GM08714 (cell line): ENCODE measurements at regions not wholly inside any gene's neighbourhood (a gene's known extent, or its start where the extent isn't known, plus 50 kb on each side); places are given as distances from the start of the nearest gene placed in this dataset.

Experiments used
- H3K4me3 ChIP-seq: fragments of 200-500 bp; sonication (Bioruptor generic); 2 replicates; pipeline ENCODE4 v1.5.1; 2014; ENCODE audit warnings: mild to moderate bottlenecking, low read length, inconsistent platforms
- ZNF274 ChIP-seq: IDR thresholded peaks from 2 replicates; pipeline ENCODE4 v1.6.1; 2012; ENCODE audit warnings: mild to moderate bottlenecking, low read depth, low read length

DNA sequence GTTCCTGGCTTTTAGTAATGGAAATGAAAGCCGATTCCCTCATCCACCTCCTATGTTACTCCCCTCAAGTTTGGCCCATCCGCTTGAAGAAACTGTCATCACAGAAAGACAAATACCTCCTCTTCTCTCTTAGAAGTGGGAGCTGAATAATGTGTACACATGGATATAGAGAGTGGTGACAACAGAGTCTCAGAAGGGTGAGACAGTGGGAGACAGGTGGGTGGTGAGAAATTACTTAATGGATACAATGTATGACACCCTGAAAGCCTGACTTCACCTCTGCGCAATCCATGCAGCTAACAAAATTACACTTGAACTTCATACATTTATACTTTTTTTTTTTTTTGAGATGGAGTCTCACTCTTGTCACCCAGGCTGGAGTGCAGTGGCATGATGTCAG is 217.5 kb downstream of the SKIDA1 start:
- TF ChIP-seq ZNF274 = no peak
- no peak overlapping the region for H3K4me3 ChIP-seq

DNA sequence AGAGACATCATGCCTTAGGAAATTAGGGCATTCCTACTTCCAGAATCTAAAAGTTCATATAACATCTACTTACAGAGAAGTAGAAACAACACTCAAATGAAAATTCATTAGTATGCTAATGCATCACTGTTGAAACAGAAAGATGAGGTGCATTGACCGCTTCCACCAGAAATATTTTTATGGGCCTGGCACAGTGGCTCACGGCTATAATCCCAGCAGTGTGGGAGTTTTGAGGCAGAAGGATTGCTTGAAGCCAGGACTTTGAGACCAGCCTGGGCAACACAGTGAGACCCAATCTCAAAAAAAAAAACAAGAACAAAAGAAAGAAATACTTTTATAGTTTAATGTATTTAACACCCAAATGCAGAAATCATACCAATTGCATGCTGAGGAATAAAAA is 220.9 kb downstream of the SKIDA1 start:
- TF ChIP-seq ZNF274 = no peak
- no peak overlapping the region for H3K4me3 ChIP-seq

DNA sequence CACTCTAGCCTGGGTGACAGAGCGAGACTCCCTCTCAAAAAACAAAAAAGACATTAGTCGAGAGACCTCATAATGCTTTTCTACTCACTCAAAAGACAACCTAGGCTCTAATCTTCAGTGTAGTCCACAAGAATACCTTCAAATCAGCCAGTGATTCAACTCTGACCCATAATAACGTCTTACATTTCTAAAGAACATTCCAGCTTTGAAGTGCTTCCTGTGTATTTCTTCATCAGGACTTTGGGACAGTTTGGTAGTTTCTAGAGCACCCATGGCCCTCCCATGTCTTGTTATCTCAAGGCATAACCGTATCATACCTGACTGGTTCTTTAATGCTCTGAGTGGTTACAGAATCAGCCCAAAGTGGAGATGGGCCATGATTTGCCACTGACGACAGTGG is 221.3 kb downstream of the SKIDA1 start:
- no peak for TF ChIP-seq ZNF274
- no peak overlapping the region for H3K4me3 ChIP-seq

DNA sequence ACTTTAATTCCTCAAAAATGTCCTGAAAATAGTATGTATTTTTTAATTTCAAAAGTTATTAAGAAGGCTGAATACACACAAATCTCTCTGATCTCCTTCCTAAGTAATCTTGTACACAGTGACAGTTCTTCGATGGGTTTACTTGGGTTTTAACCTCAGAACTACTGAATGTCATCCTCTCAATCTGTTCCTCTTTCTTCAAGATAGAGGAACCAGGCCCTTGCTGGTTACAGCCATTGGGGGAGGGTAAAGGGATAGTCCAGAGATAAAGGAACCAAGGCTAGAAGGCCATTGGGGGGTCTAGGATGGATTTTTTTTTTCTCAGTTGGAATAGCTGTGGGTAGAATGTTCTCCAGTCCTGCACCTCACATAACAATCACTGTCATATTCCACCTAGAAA is 224.9 kb downstream of the SKIDA1 start:
- TF ChIP-seq ZNF274 = no peak
- no peak overlapping the region for H3K4me3 ChIP-seq

DNA sequence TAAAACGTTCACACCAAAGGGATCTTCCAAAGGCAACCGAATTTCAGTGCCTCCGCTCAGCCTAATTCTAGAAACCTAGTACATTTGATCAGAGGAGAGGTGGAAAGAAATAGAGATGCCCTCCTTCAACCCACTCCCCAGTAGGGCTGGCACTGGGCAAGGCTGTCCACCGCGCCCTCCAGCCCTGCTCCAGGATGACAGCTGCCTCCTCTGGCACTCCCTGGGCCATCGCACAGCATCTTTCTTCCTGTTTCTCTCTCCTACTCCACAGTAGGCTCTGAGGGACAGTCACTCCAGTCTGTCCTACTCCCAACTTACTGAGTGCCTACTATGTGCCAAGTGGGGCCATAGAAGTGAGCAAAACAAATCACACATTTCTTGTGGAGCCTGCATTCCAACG is 226.2 kb downstream of the SKIDA1 start:
- H3K4me3 ChIP-seq = no peak overlapping the region
- TF ChIP-seq ZNF274 = no peak

DNA sequence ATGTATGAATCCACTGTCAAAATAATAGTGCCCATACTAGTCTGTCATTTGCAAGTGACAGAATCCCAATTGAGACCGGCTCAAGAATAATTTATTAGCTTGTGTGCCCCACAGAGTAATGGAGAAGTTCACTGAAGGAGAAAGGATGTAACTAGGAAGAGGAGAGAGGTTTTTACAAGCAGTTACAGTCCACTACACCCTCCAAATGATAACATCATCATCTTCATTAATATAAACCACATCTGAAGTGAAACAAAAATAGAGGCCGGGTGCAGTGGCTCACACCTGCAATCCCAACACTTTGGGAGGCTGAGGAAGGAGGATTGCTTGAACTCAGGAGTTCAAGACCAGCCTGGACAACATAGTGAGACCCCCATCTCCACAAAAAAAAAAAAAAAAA is 226.8 kb downstream of the SKIDA1 start:
- H3K4me3 ChIP-seq = no peak overlapping the region
- no peak for TF ChIP-seq ZNF274

DNA sequence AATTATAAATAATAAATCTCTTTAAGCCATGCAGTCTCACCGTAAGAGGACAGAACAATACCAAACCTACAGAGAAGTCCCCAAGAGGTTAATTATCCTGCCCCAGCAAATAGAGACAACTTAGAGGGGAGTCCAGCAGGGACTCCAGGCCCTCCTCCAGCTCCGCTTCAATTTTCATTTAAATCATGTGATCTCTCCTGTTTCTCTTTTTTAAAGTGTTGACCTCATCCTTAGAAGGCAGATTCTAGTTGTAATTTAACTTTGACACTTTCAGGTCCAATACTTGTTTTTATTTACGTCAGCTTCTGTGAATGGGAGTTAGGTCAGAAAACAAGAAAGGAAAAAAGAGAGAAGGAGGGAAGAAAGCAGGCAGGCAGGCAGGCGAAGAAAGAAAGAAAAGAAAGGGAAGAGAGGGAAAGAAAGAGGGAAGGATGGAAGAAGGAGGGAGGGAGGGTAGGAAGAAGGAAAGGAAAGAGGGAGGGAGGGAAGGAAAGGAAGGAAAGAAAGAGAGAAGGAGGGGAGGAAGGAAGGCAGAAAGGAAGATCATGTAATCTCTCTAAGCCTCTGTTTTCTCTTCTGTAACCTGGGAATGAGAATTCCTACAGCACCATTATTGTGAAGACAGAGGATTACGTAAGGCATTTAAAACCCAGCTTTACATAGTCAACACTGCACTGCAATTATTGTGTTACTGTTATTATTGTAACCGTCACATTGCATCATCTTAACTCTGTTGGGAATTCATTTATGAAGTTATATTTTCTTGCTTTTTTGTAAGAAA is 227.7 kb downstream of the SKIDA1 start:
- no peak for TF ChIP-seq ZNF274

DNA sequence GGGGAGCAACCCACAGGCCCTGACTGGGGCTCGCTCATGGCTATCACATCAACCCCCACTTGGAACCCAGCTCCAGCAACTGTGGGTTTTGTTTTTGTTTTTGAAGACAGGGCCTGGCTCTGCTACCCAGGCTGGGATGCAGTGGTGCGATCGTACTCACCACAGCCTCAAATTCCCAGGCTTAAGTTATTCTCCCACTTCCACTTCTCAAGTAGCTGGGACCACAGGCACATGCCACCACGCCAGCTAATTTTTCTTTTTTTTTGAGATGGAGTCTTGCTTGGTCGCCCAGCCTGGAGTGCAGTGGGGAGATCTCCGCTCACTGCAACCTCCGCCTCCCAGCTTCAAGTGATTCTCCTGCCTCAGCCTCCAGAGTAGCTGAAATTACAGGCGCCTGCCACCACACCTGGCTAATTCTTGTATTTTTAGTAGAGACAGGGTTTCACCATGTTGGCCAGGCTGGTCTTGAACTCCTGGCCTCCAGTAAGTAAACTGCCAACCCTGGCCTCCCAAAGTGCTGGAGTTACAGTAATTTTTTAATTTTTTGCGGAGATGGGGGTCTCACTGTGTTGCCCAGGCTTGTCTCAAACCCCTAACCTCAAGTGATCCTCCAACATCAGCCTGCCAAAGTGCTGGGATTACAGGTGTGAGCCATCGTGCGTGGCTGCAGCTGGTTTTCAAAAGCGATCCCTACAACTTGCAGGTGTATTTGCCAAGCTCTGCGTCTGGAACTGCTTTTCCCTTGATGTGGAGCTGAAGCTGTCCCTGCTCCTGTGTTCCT is 228.7 kb downstream of the SKIDA1 start:
- TF ChIP-seq ZNF274 = no peak
- H3K4me3 ChIP-seq = no peak overlapping the region

More for the DNA sequence above, 227.7 kb downstream of the SKIDA1 start:
- no peak overlapping the region for H3K4me3 ChIP-seq

DNA sequence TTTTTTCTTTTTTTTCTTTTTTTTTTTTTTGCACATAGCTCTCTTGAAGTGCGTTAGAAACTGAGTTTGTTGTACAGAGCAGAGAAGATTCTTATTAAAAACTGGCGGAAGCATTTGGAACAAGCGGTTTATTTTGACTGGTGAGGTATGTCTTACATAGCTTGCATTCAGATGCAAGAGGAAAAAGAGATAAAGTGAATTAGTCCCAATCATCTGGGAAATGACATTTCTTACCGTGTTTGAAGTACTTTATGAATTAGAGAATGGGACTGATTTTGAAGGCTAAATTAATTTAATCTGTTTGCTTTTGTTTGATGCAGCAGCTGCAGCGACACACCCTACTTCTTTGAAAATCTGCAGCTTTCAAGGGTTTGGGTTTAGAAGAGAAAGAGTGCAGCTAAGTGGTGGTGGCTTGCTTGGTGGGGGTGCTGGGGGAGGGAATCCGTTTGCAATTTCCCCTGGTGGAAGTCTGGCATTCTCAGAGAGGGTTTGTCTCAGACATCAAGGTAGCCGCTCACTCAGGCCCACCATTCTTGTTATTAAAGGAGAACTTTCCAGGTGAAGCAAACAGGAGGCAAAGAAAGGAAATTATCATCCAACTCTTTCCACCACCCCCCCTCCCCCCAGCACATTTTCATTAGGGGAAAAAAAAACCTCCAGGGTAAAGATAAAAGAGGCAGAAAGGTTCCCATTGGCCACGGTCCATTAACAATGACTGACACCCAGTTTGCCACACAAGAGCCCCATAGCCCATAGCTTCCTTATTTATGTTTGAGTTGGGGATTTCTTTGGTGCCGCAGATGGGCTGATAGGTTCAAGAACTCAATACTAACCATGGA is 231.7 kb downstream of the SKIDA1 start:
- H3K4me3 ChIP-seq = no peak overlapping the region
- no peak for TF ChIP-seq ZNF274

DNA sequence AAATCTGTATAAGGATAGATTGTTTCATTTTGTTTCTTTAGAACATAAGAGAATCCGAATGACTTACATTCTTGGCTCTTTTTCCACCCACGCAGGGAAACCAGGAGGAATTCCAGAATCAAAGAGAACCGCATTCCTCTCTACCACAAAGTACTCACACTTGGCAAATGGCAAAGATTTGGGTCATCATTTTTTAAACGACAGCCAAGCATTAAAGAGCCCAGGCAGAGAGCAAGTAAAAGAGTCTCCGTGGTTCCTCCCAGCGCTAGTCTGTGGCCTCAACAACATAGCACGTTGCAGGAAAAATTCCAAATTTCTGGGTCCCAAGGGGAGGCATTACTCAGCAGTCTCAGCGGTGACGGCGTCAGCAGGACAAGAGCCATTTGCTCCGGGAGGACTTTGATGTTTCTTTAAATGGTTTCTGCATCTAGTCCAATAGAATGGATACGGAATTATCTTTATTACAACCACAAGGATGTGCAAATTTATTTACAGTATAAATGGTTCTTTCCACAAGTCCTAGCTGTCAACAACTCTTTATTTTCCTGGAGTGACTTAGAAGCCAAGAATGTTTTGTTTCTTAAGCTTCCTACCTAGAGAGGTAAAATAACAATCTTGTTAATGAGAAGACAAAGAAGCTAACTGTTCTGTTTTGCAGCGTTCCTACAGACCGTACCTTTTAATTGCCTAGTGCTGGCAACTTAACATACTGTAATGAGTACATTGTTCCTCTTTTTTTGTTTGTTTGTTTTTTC is 232.5 kb downstream of the SKIDA1 start:
- TF ChIP-seq ZNF274 = no peak
- H3K4me3 ChIP-seq = no peak overlapping the region

DNA sequence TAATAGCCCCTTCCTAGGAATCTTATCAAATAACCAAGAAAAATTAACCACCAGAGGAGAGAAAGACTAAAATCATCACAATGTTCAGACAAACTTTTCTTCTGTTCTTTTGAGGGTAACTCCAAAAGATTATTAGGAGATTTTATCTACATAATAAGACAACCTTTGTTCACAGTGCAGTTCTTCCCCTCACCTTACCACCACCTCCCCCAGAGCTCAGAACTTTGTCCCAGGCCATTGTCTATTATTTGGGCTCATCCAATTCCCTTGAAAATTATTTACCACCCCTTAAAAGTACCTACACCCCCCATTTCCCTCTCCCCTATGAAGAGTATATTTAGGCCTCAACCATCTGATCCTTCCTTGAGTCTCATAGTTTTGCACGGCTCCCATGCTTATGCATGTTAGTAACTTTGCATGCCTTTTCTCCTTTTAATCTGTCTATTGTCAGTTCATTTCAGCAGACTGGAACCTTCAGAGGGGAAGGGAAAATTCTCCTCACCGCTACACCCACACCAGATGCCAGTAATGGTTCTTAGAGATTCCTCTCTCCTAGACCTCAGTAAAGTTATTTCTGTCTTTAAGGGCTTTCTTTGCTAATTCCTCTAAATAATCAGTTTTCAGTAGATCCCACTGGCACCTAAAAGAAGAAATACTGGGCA is 234.9 kb downstream of the SKIDA1 start:
- H3K4me3 ChIP-seq = no peak overlapping the region
- TF ChIP-seq ZNF274 = no peak

DNA sequence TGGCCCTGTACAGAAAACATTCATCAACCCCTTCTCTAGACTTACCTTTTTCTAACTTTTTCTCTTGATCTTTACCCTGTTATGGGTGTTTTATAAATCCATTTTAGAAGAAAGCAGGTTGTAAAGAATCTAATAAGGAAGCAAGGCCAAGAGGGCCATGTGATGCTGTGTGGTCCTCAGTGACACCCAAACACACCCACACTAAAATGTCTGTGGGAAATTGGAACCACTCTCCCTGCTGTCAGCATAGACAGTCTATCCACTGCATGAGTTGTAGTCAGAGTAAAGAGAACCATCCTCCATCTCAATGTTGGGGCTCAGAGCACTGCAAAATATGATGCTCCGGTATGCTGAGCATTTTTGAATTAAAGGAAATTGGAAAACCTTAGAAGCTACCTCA is 235.5 kb downstream of the SKIDA1 start:
- no peak for TF ChIP-seq ZNF274
- no peak overlapping the region for H3K4me3 ChIP-seq

DNA sequence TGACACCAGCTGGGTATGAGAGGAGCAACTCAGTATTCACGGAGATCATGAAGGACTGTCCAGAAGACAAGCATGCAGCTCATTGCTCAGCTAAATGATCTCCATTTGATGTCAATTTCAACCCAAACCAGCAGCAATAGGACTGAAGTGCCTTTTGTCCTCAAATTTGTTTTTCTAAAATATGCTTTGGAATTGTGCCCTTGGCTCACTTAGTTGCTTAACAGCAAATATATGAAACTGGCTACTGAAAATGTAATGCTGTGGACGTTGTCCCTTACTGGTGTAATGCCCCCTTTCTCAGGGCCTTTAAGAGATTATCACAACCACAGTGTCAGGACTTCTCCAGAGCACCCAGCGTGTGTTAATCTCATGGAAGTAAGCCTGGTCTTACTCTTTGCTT is 236.2 kb downstream of the SKIDA1 start:
- no peak for TF ChIP-seq ZNF274
- H3K4me3 ChIP-seq = no peak overlapping the region
